Activated T-cell treated with anti-CD3 and anti-CD28 coated beads, Interleukin-2, amount 50 U/mL, for 72 hours (primary cell): ENCODE measurements at regions not wholly inside any gene's neighbourhood (a gene's known extent, or its start where the extent isn't known, plus 50 kb on each side); places are given as distances from the start of the nearest gene placed in this dataset.

ENCODE experiments used
- ATAC-seq, 2 donors: fragments of 150-1000 bp; cut with Tn5 transposase; replicated peaks in 1 of 2; 2 replicates each; pipeline ENCODE4 v1.10.0; 2021; ENCODE audit warnings: moderate library complexity in 2 of 2, mild to moderate bottlenecking in 1 of 2
- DNase-seq, 2 donors: peaks; one replicate each; pipeline ENCODE4 v3.0.0; 2021 to 2022; ENCODE audit warnings: mixed read lengths in 1 of 2
- H3K27ac Mint-ChIP-seq: one replicate; pipeline ENCODE4 v1.8.0; 2022; ENCODE audit warnings: mild to moderate bottlenecking, moderate library complexity, mixed read lengths
- H3K27me3 Mint-ChIP-seq: one replicate; pipeline ENCODE4 v1.8.0; 2022; ENCODE audit warnings: low read depth, mixed read lengths
- H3K36me3 Mint-ChIP-seq, 2 donors: one replicate each; pipeline ENCODE4 v1.8.0; 2022; ENCODE audit warnings: mixed read lengths in 2 of 2, mild to moderate bottlenecking in 1 of 2; ENCODE audit not compliant: insufficient read depth in 2 of 2
- H3K4me1 Mint-ChIP-seq: one replicate; pipeline ENCODE4 v1.8.0; 2022; ENCODE audit warnings: low read depth, mixed read lengths
- H3K4me3 Mint-ChIP-seq, 2 donors: one replicate each; pipeline ENCODE4 v1.8.0; 2022; ENCODE audit warnings: mild to moderate bottlenecking in 2 of 2, mixed read lengths in 2 of 2, moderate library complexity in 2 of 2
- H3K9me3 Mint-ChIP-seq, 2 donors: one replicate each; pipeline ENCODE4 v1.8.0; 2022; ENCODE audit warnings: mixed read lengths in 2 of 2

GRCh38 chr6:139779988-139780774, 405.7 kb upstream of the CITED2 start:
- no peak overlapping the region for H3K27ac Mint-ChIP-seq
- ATAC-seq = no peak
- peaks cover 0 to 2% of the 10 kb centered on the region in 2 donors for H3K36me3 Mint-ChIP-seq
- H3K4me3 Mint-ChIP-seq = no peak overlapping the region
- H3K27me3 Mint-ChIP-seq = peaks cover 5% of the 10 kb centered on the region
- no peaks in the 10 kb centered on the region for H3K9me3 Mint-ChIP-seq
- H3K4me1 Mint-ChIP-seq = no peaks in the 10 kb centered on the region
- no peak for DNase-seq

- Mint-ChIP-seq H3K27ac (no peak overlapping the region), H3K27me3 (peaks cover 5% of the 10 kb centered on the region)
- no peak for DNase-seq
Observed at GRCh38 chr6:139778688-139779087, 404.2 kb upstream of the CITED2 start.

GRCh38 chr6:139778106-139778505, 403.7 kb upstream of the CITED2 start:
- ATAC-seq (no peak), DNase-seq (no peak)
- Mint-ChIP-seq H3K27ac (no peak overlapping the region), H3K4me3 (no peak overlapping the region), H3K4me1 (no peaks in the 10 kb centered on the region), H3K9me3 (no peaks in the 10 kb centered on the region), H3K36me3 (no peaks in the 10 kb centered on the region), H3K27me3 (peaks cover 5% of the 10 kb centered on the region)

More at GRCh38 chr6:139778688-139779087, 404.2 kb upstream of the CITED2 start:
- Mint-ChIP-seq H3K36me3 (no peaks in the 10 kb centered on the region), H3K9me3 (no peaks in the 10 kb centered on the region), H3K4me1 (no peaks in the 10 kb centered on the region), H3K4me3 (no peak overlapping the region)
- ATAC-seq = no peak

GRCh38 chr6:139777202-139777970, 402.9 kb upstream of the CITED2 start:
- H3K27me3 Mint-ChIP-seq = peaks cover 5% of the 10 kb centered on the region
- no peak for ATAC-seq

GRCh38 chr6:139776041-139776440, 401.6 kb upstream of the CITED2 start:
- H3K27ac Mint-ChIP-seq = no peak overlapping the region
- no peaks in the 10 kb centered on the region for H3K36me3 Mint-ChIP-seq
- H3K9me3 Mint-ChIP-seq = no peaks in the 10 kb centered on the region
- H3K4me3 Mint-ChIP-seq = no peak overlapping the region
- DNase-seq (no peak), ATAC-seq (no peak)
- peaks cover 5% of the 10 kb centered on the region for H3K27me3 Mint-ChIP-seq
- no peaks in the 10 kb centered on the region for H3K4me1 Mint-ChIP-seq

More at GRCh38 chr6:139777202-139777970, 402.9 kb upstream of the CITED2 start:
- Mint-ChIP-seq H3K9me3 (no peaks in the 10 kb centered on the region), H3K36me3 (no peaks in the 10 kb centered on the region), H3K27ac (no peak overlapping the region), H3K4me3 (no peak overlapping the region), H3K4me1 (no peaks in the 10 kb centered on the region)
- DNase-seq = no peak

- Mint-ChIP-seq H3K27ac (no peak overlapping the region), H3K4me3 (no peak overlapping the region), H3K27me3 (no peaks in the 10 kb centered on the region), H3K9me3 (no peaks in the 10 kb centered on the region), H3K36me3 (no peaks in the 10 kb centered on the region), H3K4me1 (peaks cover 23% of the 10 kb centered on the region)
- DNase-seq = no peak
- ATAC-seq = no peak
Observed at GRCh38 chr6:139768196-139768595, 393.7 kb upstream of the CITED2 start.

- no peak overlapping the region for H3K4me3 Mint-ChIP-seq
- peaks cover 23% of the 10 kb centered on the region for H3K4me1 Mint-ChIP-seq
- DNase-seq (no peak), ATAC-seq (no peak)
- H3K27ac Mint-ChIP-seq = no peak overlapping the region
- no peaks in the 10 kb centered on the region for H3K9me3 Mint-ChIP-seq
- no peaks in the 10 kb centered on the region for H3K36me3 Mint-ChIP-seq
- H3K27me3 Mint-ChIP-seq = no peaks in the 10 kb centered on the region
Observed at GRCh38 chr6:139766796-139767195, 392.3 kb upstream of the CITED2 start.

- Mint-ChIP-seq H3K4me1 (peaks cover 23% of the 10 kb centered on the region), H3K9me3 (no peaks in the 10 kb centered on the region), H3K27ac (no peak overlapping the region), H3K36me3 (no peaks in the 10 kb centered on the region), H3K27me3 (no peaks in the 10 kb centered on the region), H3K4me3 (no peak overlapping the region)
- no peak for ATAC-seq
- no peak for DNase-seq
Observed at GRCh38 chr6:139765825-139766285, 391.4 kb upstream of the CITED2 start.

- no peak for DNase-seq
- Mint-ChIP-seq H3K27ac (peak overlapping the region; percentile 2), H3K27me3 (no peaks in the 10 kb centered on the region), H3K36me3 (no peaks in the 10 kb centered on the region), H3K4me1 (peaks cover 23% of the 10 kb centered on the region), H3K4me3 (no peak overlapping the region), H3K9me3 (no peaks in the 10 kb centered on the region)
- peak; percentile 55 to 75 for ATAC-seq
Observed at GRCh38 chr6:139764498-139764986, 390.1 kb upstream of the CITED2 start.

GRCh38 chr6:139763468-139764210, 389.2 kb upstream of the CITED2 start:
- H3K36me3 Mint-ChIP-seq = no peaks in the 10 kb centered on the region
- H3K4me3 Mint-ChIP-seq = no peak overlapping the region
- no peaks in the 10 kb centered on the region for H3K27me3 Mint-ChIP-seq
- no peak for DNase-seq
- peaks cover 23% of the 10 kb centered on the region for H3K4me1 Mint-ChIP-seq
- no peak for ATAC-seq
- H3K9me3 Mint-ChIP-seq = no peaks in the 10 kb centered on the region
- peak overlapping the region; percentile 2 for H3K27ac Mint-ChIP-seq

- no peak for DNase-seq
- Mint-ChIP-seq H3K36me3 (no peaks in the 10 kb centered on the region), H3K27ac (no peak overlapping the region), H3K9me3 (no peaks in the 10 kb centered on the region), H3K27me3 (no peaks in the 10 kb centered on the region), H3K4me3 (no peak overlapping the region), H3K4me1 (peaks cover 23% of the 10 kb centered on the region)
- ATAC-seq = no peak
Observed at GRCh38 chr6:139762587-139763031, 388.2 kb upstream of the CITED2 start.

- no peak overlapping the region for H3K4me3 Mint-ChIP-seq
Observed at GRCh38 chr6:139760128-139760527, 385.7 kb upstream of the CITED2 start.

GRCh38 chr6:139759086-139759485, 384.6 kb upstream of the CITED2 start:
- no peaks in the 10 kb centered on the region for H3K36me3 Mint-ChIP-seq
- peaks cover 7% of the 10 kb centered on the region for H3K4me1 Mint-ChIP-seq
- ATAC-seq = no peak
- DNase-seq = no peak
- no peak overlapping the region for H3K27ac Mint-ChIP-seq
- no peak overlapping the region for H3K4me3 Mint-ChIP-seq
- no peaks in the 10 kb centered on the region for H3K9me3 Mint-ChIP-seq
- H3K27me3 Mint-ChIP-seq = no peaks in the 10 kb centered on the region

More at GRCh38 chr6:139760128-139760527, 385.7 kb upstream of the CITED2 start:
- H3K9me3 Mint-ChIP-seq = no peaks in the 10 kb centered on the region
- ATAC-seq = no peak
- H3K4me1 Mint-ChIP-seq = peaks cover 17% of the 10 kb centered on the region
- DNase-seq = no peak
- no peaks in the 10 kb centered on the region for H3K27me3 Mint-ChIP-seq
- no peak overlapping the region for H3K27ac Mint-ChIP-seq
- no peaks in the 10 kb centered on the region for H3K36me3 Mint-ChIP-seq
